Right atrium auricular region (tissue), 2 donors: ENCODE measurements at regions not wholly inside any gene's neighbourhood (a gene's known extent, or its start where the extent isn't known, plus 50 kb on each side); places are given as distances from the start of the nearest gene placed in this dataset.

Experiments
- DNase-seq: peaks from one replicate; pipeline ENCODE4 v3.0.0-alpha.2; 2019; ENCODE audit warnings: low spot score
- H3K27ac ChIP-seq, 2 donors: fragments of 200-600 bp; sonication (generic); 1 replicate in 1 of 2; 2 replicates in 1 of 2; pipeline ENCODE4 v1.5.1; 2016 to 2019
- H3K27me3 ChIP-seq, 2 donors: fragments of 200-600 bp; sonication (generic); one replicate each; pipeline versions ENCODE4 v1.5.1 to v1.6.0; 2017 to 2019
- H3K36me3 ChIP-seq: fragments of 200-600 bp; sonication (generic); one replicate; pipeline ENCODE4 v1.5.1; 2016
- H3K4me1 ChIP-seq, 2 donors: fragments of 200-600 bp; sonication (generic); one replicate each; pipeline versions ENCODE4 v1.5.1 to v1.6.0; 2017 to 2019
- H3K4me3 ChIP-seq, 2 donors: fragments of 200-600 bp; sonication (generic); 1 replicate in 1 of 2; 2 replicates in 1 of 2; pipeline ENCODE4 v1.5.1; 2017 to 2019; ENCODE audit warnings: mild to moderate bottlenecking in 1 of 2, moderate library complexity in 1 of 2
- H3K9me3 ChIP-seq, 2 donors: fragments of 200-600 bp; sonication (generic); one replicate each; pipeline ENCODE4 v1.5.1; 2019
- TF ChIP-seq, protein P1 (sequence below), 2 donors: fragments of 200-600 bp; sonication (generic); IDR thresholded peaks; one replicate each; pipeline ENCODE4 v1.5.1; 2019; ENCODE audit warnings: antibody characterized with exemption in 2 of 2

DNA sequence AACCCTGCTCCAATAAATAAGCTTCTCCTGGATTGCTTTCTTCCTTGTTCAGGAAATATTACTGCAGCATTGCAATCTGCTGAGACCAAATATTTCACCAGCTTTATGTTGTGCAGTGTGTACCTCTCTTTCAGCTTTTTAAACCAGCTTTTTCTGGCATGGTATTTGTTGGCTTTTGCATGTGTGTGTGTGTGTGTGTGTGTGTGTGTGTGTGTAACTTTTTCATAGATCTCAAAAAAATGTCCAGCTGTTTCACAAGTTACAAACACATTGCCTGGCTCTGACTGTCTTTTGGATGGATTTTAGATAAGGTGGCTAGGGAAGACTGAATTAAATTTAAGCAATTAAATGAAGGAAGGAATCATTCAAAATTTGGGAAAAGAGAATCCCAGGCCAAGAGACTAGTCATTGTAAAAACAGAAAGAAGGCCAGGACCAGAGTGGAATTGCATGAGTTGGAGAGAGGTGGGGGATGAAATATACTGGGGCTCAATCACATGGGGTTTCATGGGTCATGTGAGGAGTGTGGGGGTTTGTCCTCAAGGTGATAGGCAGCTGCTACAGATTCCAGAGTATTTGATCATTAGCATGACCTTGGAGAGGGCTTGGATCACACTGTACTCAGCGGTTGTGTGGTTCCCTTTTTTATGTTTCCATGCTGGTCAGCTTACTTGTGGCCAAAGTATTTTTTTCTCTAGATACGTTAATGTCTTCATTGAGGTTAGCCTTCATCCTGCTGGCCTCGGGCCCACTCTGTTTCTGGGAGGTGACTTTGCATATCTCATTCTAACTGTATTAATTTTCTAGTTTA lies 357.7 kb upstream of the BOD1L1 start:
- Histone ChIP-seq H3K9me3 (no peaks in the 10 kb centered on the region), H3K4me3 (no peak overlapping the region), H3K4me1 (peaks cover 0 to 9% of the 10 kb centered on the region in 2 donors), H3K36me3 (no peaks in the 10 kb centered on the region), H3K27ac (no peak overlapping the region), H3K27me3 (no peaks in the 10 kb centered on the region)
- TF ChIP-seq, protein P1, sequence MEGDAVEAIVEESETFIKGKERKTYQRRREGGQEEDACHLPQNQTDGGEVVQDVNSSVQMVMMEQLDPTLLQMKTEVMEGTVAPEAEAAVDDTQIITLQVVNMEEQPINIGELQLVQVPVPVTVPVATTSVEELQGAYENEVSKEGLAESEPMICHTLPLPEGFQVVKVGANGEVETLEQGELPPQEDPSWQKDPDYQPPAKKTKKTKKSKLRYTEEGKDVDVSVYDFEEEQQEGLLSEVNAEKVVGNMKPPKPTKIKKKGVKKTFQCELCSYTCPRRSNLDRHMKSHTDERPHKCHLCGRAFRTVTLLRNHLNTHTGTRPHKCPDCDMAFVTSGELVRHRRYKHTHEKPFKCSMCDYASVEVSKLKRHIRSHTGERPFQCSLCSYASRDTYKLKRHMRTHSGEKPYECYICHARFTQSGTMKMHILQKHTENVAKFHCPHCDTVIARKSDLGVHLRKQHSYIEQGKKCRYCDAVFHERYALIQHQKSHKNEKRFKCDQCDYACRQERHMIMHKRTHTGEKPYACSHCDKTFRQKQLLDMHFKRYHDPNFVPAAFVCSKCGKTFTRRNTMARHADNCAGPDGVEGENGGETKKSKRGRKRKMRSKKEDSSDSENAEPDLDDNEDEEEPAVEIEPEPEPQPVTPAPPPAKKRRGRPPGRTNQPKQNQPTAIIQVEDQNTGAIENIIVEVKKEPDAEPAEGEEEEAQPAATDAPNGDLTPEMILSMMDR (IDR thresholded peaks at IDR 0.05) = no peak
- no peak for DNase-seq

GRCh38 chr4:13985837-13986236 lies 358.3 kb upstream of the BOD1L1 start:
- Histone ChIP-seq H3K4me3 (no peak overlapping the region), H3K27ac (no peak overlapping the region)
- TF ChIP-seq, protein P1 (IDR thresholded peaks at IDR 0.05) = no peak

DNA sequence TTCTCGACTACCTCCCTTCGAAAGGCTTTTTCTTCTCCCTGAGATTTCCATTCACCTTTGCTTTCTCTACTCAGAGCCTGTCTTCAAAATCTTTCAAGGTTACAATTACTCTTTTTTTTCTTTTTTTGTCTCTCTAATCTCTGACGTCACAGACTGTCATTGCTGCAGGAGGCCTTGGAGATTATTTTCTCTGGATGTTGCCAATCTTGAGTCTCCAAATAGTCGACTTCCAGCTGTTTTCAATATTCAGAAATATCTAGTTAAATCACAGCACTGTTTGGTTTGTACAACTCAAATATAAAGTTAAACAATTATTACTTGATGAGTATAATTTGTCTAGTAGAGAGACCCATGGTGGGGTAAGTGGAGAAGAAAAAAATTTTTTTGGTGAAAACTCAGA lies 359.0 kb upstream of the BOD1L1 start:
- no peak for DNase-seq
- peaks cover 0 to 9% of the 10 kb centered on the region in 2 donors for H3K4me1 ChIP-seq
- no peaks in the 10 kb centered on the region for H3K9me3 ChIP-seq
- TF ChIP-seq, protein P1 (IDR thresholded peaks at IDR 0.05) = no peak
- no peaks in the 10 kb centered on the region for H3K36me3 ChIP-seq
- H3K27me3 ChIP-seq = no peaks in the 10 kb centered on the region
- H3K27ac ChIP-seq = no peak overlapping the region
- H3K4me3 ChIP-seq = no peak overlapping the region

More at GRCh38 chr4:13985837-13986236, 358.3 kb upstream of the BOD1L1 start:
- H3K4me1 ChIP-seq = peaks cover 0 to 9% of the 10 kb centered on the region in 2 donors
- H3K9me3 ChIP-seq = no peaks in the 10 kb centered on the region
- H3K27me3 ChIP-seq = no peaks in the 10 kb centered on the region
- DNase-seq = no peak
- H3K36me3 ChIP-seq = no peaks in the 10 kb centered on the region

DNA sequence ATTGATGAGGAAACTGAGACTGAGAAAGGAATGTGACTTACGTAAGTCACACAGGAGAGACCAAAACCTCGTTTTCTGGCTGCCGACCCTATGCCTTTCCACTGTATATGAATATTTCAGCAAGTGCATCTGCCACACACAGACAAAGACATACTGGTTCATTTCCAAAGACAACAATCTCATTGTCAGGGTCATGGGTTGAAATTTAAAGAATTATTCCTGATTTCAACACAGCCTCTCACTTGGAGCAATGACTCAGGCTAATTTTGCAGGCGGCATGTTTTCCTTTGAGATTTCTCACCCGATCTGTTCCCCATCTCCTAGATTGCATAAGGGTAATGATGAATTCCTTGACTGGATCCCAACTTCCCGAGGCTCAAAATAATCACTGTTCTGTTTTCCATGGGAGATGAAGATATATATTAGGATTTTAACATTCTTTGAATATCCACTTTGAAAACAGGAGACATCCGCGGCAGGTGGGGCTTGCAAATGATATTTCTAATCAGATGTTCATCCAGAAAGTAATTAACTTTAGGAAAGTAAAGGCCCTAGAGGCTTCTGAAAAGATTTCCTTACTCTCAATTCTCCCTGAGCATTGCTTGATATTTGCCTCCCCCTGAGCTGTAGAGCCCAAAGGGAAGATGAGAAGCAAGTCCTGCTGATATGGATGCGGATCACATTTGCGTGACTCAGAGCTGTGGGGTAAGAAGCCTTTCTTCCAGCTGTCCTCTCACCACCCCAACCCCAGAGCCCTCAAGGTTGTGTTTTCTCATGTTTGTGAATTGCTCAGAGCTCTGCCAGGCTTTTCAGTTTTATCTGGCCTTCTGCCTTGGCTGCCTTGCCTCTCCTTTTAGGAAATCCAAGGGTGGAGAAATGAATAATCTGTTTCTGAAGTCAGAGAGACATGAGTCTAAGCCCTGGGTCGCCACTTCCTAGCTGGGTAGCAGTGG lies 361.1 kb upstream of the BOD1L1 start:
- TF ChIP-seq, protein P1 (IDR thresholded peaks at IDR 0.05) = no peak
- Histone ChIP-seq H3K27ac (no peak overlapping the region), H3K9me3 (no peaks in the 10 kb centered on the region), H3K4me3 (no peak overlapping the region), H3K4me1 (peaks cover 0 to 9% of the 10 kb centered on the region in 2 donors), H3K36me3 (no peaks in the 10 kb centered on the region), H3K27me3 (no peaks in the 10 kb centered on the region)
- peak; percentile 77 for DNase-seq

DNA sequence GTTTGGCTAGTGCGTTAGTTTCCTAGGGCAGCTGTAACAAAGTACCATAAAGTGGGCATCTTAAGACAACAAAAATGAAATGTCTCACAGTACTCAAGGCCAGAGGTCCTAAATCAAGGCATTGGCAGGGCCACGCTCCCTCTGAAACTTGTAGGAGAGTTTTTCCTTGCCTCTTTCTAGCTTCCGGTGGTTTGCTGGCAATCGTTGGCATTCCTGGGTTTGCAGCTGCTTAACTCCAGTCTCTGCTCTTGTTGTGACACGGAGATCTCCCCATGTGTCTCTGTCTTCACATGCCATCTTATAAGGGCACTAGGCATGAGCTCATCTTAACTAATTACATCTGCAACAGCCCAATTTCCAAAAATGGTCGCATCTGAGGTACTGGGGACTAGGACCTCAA lies 362.0 kb upstream of the BOD1L1 start:
- H3K4me1 ChIP-seq = peaks cover 0 to 9% of the 10 kb centered on the region in 2 donors
- H3K27ac ChIP-seq = no peak overlapping the region
- no peak for DNase-seq

More for the DNA sequence above, 362.0 kb upstream of the BOD1L1 start:
- H3K4me3 ChIP-seq = no peak overlapping the region
- TF ChIP-seq, protein P1 (IDR thresholded peaks at IDR 0.05) = no peak
- no peaks in the 10 kb centered on the region for H3K27me3 ChIP-seq
- H3K36me3 ChIP-seq = no peaks in the 10 kb centered on the region
- H3K9me3 ChIP-seq = no peaks in the 10 kb centered on the region
